Ascending aorta (tissue), 2 donors: ENCODE measurements at regions not wholly inside any gene's neighbourhood (a gene's known extent, or its start where the extent isn't known, plus 50 kb on each side); places are given as distances from the start of the nearest gene placed in this dataset.
A peak's percentile ranks its signal among the peaks of the same experiment; 100 is the strongest.

ENCODE experiments used
- DNase-seq, 2 donors: peaks; one replicate each; pipeline ENCODE4 v3.0.0-alpha.2; 2019; ENCODE audit warnings: low spot score in 2 of 2
- H3K27ac ChIP-seq, 2 donors: fragments of 200-600 bp; sonication (generic); one replicate each; pipeline ENCODE4 v1.5.1; 2016 to 2017; ENCODE audit warnings: mild to moderate bottlenecking in 1 of 2
- H3K27me3 ChIP-seq: fragments of 200-600 bp; sonication (generic); one replicate; pipeline ENCODE4 v1.5.1; 2017
- H3K36me3 ChIP-seq, 2 donors: fragments of 200-600 bp; sonication (generic); one replicate each; pipeline ENCODE4 v1.5.1; 2016
- H3K4me1 ChIP-seq, 2 donors: fragments of 200-600 bp; sonication (generic); one replicate each; pipeline ENCODE4 v1.5.1; 2016 to 2017; ENCODE audit warnings: mild to moderate bottlenecking in 1 of 2
- H3K4me3 ChIP-seq, 2 donors: fragments of 200-600 bp; sonication (generic); one replicate each; pipeline ENCODE4 v1.5.1; 2016 to 2017; ENCODE audit warnings: mild to moderate bottlenecking in 1 of 2
- H3K9me3 ChIP-seq, 2 donors: fragments of 200-600 bp; sonication (generic); one replicate each; pipeline ENCODE4 v1.5.1; 2016
- intact Hi-C: fragments of 100-400 bp; cut with DNase I; formaldehyde crosslinking; loops from one replicate; pipeline ENCODE4 v1.15.1; 2023
- TF ChIP-seq, protein P1 (sequence below), 3 experiments: fragments of 200-600 bp in 2 of 3; fragments of 450-650 bp in 1 of 3; sonication (generic) in 2 of 3; IDR thresholded peaks; one replicate each; pipeline ENCODE4 v1.5.1; 2016 to 2019; ENCODE audit warnings: antibody characterized with exemption in 3 of 3, mild to moderate bottlenecking in 1 of 3, moderate library complexity in 1 of 3

GRCh38 chr14:101475456-101476257 is 85.6 kb upstream of the DIO3 start:
- TF ChIP-seq, protein P1, sequence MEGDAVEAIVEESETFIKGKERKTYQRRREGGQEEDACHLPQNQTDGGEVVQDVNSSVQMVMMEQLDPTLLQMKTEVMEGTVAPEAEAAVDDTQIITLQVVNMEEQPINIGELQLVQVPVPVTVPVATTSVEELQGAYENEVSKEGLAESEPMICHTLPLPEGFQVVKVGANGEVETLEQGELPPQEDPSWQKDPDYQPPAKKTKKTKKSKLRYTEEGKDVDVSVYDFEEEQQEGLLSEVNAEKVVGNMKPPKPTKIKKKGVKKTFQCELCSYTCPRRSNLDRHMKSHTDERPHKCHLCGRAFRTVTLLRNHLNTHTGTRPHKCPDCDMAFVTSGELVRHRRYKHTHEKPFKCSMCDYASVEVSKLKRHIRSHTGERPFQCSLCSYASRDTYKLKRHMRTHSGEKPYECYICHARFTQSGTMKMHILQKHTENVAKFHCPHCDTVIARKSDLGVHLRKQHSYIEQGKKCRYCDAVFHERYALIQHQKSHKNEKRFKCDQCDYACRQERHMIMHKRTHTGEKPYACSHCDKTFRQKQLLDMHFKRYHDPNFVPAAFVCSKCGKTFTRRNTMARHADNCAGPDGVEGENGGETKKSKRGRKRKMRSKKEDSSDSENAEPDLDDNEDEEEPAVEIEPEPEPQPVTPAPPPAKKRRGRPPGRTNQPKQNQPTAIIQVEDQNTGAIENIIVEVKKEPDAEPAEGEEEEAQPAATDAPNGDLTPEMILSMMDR (IDR thresholded peaks at IDR 0.05), result no peak
- H3K9me3 ChIP-seq, result no peaks in the 10 kb centered on the region
- peaks cover 2 to 4% of the 10 kb centered on the region in 2 donors for H3K4me1 ChIP-seq
- no peaks in the 10 kb centered on the region for H3K36me3 ChIP-seq
- peak in 1 of 2 donors; percentile 60 for DNase-seq
- peak overlapping the region in 1 of 2 donors; percentile 47 for H3K27ac ChIP-seq
- no peak overlapping the region for H3K4me3 ChIP-seq
- H3K27me3 ChIP-seq, result no peaks in the 10 kb centered on the region
- intact Hi-C loops, result no loop called here

DNA sequence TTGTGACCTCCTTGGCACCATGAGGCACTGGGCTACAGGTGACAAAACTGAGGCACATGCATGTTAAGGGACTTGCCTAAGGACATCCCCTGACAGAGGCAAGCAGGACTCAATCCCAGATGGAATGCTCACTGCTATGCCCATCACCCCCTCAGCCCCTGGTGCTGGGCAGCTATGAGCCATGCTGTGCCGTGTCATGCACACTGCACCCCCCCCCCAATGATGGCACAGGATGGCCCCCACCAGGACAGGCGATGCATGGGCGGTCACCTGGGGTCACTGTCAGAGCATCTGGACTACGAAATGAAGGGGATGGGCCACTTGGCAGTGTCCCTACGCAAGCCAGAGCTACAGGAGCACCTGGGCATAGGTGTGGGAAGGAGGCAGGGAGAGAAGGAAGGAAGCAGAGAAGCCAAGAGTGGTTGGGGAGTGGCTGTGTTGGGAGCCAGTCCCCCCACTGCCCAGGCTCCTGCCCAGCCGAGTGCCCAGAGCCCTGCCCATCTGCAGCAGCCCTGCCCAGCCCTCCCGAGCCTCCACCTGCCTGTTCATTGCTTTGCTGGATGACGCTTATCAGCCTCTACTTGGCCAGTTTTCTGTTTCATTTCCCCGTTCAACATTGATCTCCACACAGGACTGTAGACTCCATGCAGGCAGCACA is 84.9 kb upstream of the DIO3 start:
- no peak overlapping the region for H3K4me3 ChIP-seq
- DNase-seq, result peak in 1 of 2 donors; percentile 41
- H3K9me3 ChIP-seq, result no peaks in the 10 kb centered on the region
- H3K27ac ChIP-seq, result no peak overlapping the region
- H3K27me3 ChIP-seq, result no peaks in the 10 kb centered on the region
- intact Hi-C loops, result no loop called here
- H3K4me1 ChIP-seq, result peaks cover 2 to 4% of the 10 kb centered on the region in 2 donors
- TF ChIP-seq, protein P1 (IDR thresholded peaks at IDR 0.05), result no peak
- H3K36me3 ChIP-seq, result no peaks in the 10 kb centered on the region

- H3K4me1 ChIP-seq, result peaks cover 2 to 4% of the 10 kb centered on the region in 2 donors
- TF ChIP-seq, protein P1 (IDR thresholded peaks at IDR 0.05), result no peak
- no peak overlapping the region for H3K4me3 ChIP-seq
- peak in 1 of 2 donors; percentile 46 for DNase-seq
- no peaks in the 10 kb centered on the region for H3K27me3 ChIP-seq
- intact Hi-C loops, result no loop called here
- no peaks in the 10 kb centered on the region for H3K36me3 ChIP-seq
- no peaks in the 10 kb centered on the region for H3K9me3 ChIP-seq
- no peak overlapping the region for H3K27ac ChIP-seq
These were observed 84.3 kb upstream of the DIO3 start for GRCh38 chr14:101476916-101477553.

DNA sequence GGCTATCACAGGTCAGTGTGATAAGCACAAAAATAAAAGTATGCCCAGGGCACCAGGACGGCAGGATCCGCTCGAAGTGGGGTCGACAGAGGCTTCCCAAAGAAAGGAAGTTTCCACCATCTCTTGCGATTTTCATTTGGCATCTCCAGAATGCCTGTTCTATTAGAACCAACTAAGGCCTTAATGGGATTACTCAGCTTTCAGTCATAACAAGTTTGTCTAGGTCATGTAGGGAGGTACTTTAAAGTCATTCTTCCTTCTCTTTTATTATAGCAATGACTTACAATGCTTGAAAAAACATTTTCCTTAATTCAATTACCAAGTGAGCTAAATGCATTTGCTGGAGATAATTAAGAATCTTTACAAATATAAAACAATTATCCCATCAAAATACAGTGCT is 83.6 kb upstream of the DIO3 start:
- Histone ChIP-seq H3K9me3 (no peaks in the 10 kb centered on the region), H3K27me3 (no peaks in the 10 kb centered on the region), H3K36me3 (no peaks in the 10 kb centered on the region), H3K4me1 (peaks cover 2 to 4% of the 10 kb centered on the region in 2 donors), H3K27ac (no peak overlapping the region), H3K4me3 (no peak overlapping the region)
- TF ChIP-seq, protein P1 (IDR thresholded peaks at IDR 0.05), result no peak
- DNase-seq, result peak in 1 of 2 donors; percentile 30
- intact Hi-C loops, result no loop called here

DNA sequence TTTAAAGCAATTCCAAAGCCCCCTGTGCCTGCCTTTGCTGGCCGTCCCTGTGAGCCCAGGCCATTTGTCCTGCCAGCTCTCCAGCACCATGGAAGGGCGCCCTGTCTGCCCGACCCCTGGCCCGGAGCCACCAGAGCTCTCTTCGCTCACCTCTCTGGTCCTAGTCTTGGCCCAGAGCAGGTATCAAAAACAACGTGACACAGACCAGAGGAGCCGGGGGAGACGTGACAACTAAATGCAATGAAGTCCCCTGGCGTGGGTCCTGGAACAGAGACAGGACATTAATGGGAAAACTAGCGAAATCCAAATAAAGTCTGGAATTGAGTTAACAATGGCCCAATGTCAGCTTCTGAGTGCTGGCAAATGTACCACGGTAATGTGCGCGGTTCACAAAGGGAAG is 83.2 kb upstream of the DIO3 start:
- peak in 1 of 2 donors; percentile 51 for DNase-seq
- TF ChIP-seq, protein P1 (IDR thresholded peaks at IDR 0.05), result no peak
- Histone ChIP-seq H3K27me3 (no peaks in the 10 kb centered on the region), H3K9me3 (no peaks in the 10 kb centered on the region), H3K4me1 (peaks cover 2 to 4% of the 10 kb centered on the region in 2 donors), H3K36me3 (no peaks in the 10 kb centered on the region), H3K4me3 (no peak overlapping the region), H3K27ac (no peak overlapping the region)
- intact Hi-C loops, result no loop called here
